T-cell (primary cell): ENCODE measurements at regions not wholly inside any gene's neighbourhood (a gene's known extent, or its start where the extent isn't known, plus 50 kb on each side); places are given as distances from the start of the nearest gene placed in this dataset.

ENCODE experiments used
- ATAC-seq, 4 experiments: fragments of 200-7000 bp in 3 of 4; fragments of 150-1000 bp in 1 of 4; cut with Tn5 transposase; replicated peaks in 1 of 4; 1 replicate in 3 of 4; 2 replicates in 1 of 4; pipeline ENCODE4 v1.10.0; 2021; ENCODE audit warnings: moderate library complexity in 3 of 4, mild to moderate bottlenecking in 2 of 4, moderate number of reproducible peaks in 1 of 4
- CTCF ChIA-PET, 2 donors: fragments of 300-600 bp; sonication (Branson Sonifier 250); formaldehyde crosslinking; loops; one replicate each; lab custom pipeline; 2022; ENCODE audit warnings: antibody characterized with exemption in 2 of 2; lab: Charles Lee
- POLR2A ChIA-PET, 2 donors: fragments of 300-600 bp; sonication (Branson Sonifier 250); formaldehyde crosslinking; loops; one replicate each; lab custom pipeline; 2022; ENCODE audit warnings: antibody characterized with exemption in 2 of 2; lab: Charles Lee
- DNase-seq, 35 experiments: peaks; one replicate each; pipeline versions ENCODE4 v3.0.0 to v3.0.0-alpha.2; 2013 to 2023
- H3K27ac ChIP-seq: one replicate; pipeline ENCODE4 v1.5.1; 2013; ENCODE audit warnings: low read length
- H3K27me3 ChIP-seq, 2 experiments: replicated peaks in 1 of 2; 1 replicate in 1 of 2; 2 replicates in 1 of 2; pipeline versions ENCODE4 v1.6.1 to v1.7.0; 2013; ENCODE audit warnings: low read length in 1 of 2, mixed read lengths in 1 of 2; ENCODE audit not compliant: control insufficient read depth in 2 of 2, insufficient read depth in 2 of 2; ENCODE audit errors: extremely low read depth in 1 of 2
- H3K36me3 ChIP-seq, 2 donors: 1 replicate in 1 of 2; 2 replicates in 1 of 2; pipeline versions ENCODE4 v1.6.1 to v1.7.0; 2013; ENCODE audit warnings: low read length in 1 of 2; ENCODE audit not compliant: control insufficient read depth in 2 of 2, insufficient read depth in 1 of 2; ENCODE audit errors: extremely low read depth in 1 of 2
- H3K4me1 ChIP-seq, 2 experiments: 1 replicate in 1 of 2; 2 replicates in 1 of 2; pipeline versions ENCODE4 v1.6.1 to v1.7.0; 2013; ENCODE audit warnings: low read length in 2 of 2, mixed read lengths in 1 of 2; ENCODE audit not compliant: insufficient read depth in 2 of 2, control insufficient read depth in 1 of 2; ENCODE audit errors: extremely low read depth in 1 of 2
- H3K4me3 ChIP-seq, 2 donors: 1 replicate in 1 of 2; 2 replicates in 1 of 2; pipeline versions ENCODE4 v1.5.1 to v1.7.0; 2013; ENCODE audit warnings: mild to moderate bottlenecking in 2 of 2, low read length in 1 of 2, moderate library complexity in 1 of 2; ENCODE audit not compliant: control insufficient read depth in 1 of 2; ENCODE audit errors: extremely low read depth in 1 of 2
- H3K9me3 ChIP-seq: 2 replicates; pipeline ENCODE4 v1.7.0; 2013
- H3K27ac Mint-ChIP-seq, 2 donors: one replicate each; pipeline ENCODE4 v1.8.0; 2020 to 2021; ENCODE audit warnings: mild to moderate bottlenecking in 2 of 2, mixed read lengths in 2 of 2
- H3K27me3 Mint-ChIP-seq, 2 donors: one replicate each; pipeline ENCODE4 v1.8.0; 2021 to 2022; ENCODE audit warnings: mixed read lengths in 2 of 2
- H3K36me3 Mint-ChIP-seq: one replicate; pipeline ENCODE4 v1.8.0; 2021; ENCODE audit warnings: mixed read lengths
- H3K4me1 Mint-ChIP-seq, 3 donors: one replicate each; pipeline ENCODE4 v1.8.0; 2020 to 2022; ENCODE audit warnings: mixed read lengths in 3 of 3, mild to moderate bottlenecking in 1 of 3
- H3K4me3 Mint-ChIP-seq, 3 donors: one replicate each; pipeline ENCODE4 v1.8.0; 2020 to 2022; ENCODE audit warnings: mild to moderate bottlenecking in 3 of 3, mixed read lengths in 3 of 3, moderate library complexity in 3 of 3
- H3K9me3 Mint-ChIP-seq, 3 donors: one replicate each; pipeline ENCODE4 v1.8.0; 2020 to 2022; ENCODE audit warnings: mixed read lengths in 3 of 3
- WGBS: methylation state at CpG from one replicate; pipeline ENCODE4 v1.1.5; 2013; ENCODE audit warnings: missing lambda C conversion rate; ENCODE audit not compliant: insufficient coverage; 5-methylcytosine and 5-hydroxymethylcytosine counted together

DNA sequence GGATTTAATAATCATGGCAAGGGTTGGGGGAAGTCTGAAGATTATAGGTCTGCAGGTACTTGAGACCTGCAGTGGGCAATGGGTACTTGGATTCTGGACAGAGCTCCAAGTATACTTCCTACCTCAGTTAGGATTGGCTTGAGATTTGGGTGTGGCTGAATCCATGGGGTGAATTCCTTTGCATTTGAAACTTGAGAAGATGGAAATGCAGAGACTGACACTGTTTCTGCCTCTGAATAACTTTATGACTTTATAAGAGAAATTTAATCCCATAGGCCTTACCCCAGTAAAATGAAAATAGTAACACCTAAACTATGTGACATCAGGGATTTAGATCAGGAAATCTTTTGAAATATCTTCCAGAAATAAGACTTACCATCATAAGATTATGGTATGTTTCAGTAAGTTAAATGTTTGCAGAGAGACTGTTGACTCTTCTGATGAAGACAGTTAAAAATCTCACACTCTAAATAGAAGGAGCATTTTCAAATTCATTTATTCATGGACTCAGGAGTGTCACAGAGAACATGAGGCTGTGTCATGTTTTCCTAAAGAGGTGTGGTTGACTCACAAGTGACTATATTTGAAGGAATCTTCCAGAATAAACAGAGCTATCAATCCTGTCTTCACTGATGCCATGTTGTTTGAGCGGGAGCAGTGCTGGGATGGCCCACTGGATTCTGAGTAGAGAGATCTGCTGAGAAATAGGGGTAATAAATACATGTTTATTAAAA, 513.5 kb upstream of the NR3C2 start:
- no peaks in the 10 kb centered on the region for H3K4me1 Mint-ChIP-seq
- POLR2A ChIA-PET, result interaction anchor here in 1 of 2 donors (0.6 kb wide), 1 partner anchor 65 kb away, joined by 3 read pairs; no protein-coding TSS in a partner anchor
- no peak overlapping the region for H3K27ac Mint-ChIP-seq
- H3K27me3 Mint-ChIP-seq, result no peaks in the 10 kb centered on the region
- no CpG with 5 or more reads among the region's 1 CpG for WGBS
- H3K36me3 Mint-ChIP-seq, result no peaks in the 10 kb centered on the region
- no peaks in the 10 kb centered on the region for H3K9me3 ChIP-seq
- ATAC-seq (no peak), DNase-seq (no peak)
- no peaks in the 10 kb centered on the region for H3K9me3 Mint-ChIP-seq
- H3K36me3 ChIP-seq, result no peaks in the 10 kb centered on the region
- H3K4me3 Mint-ChIP-seq, result no peak overlapping the region
- H3K4me1 ChIP-seq, result no peaks in the 10 kb centered on the region
- H3K4me3 ChIP-seq, result no peak overlapping the region
- CTCF ChIA-PET, result no interaction called here
- no peaks in the 10 kb centered on the region for H3K27me3 ChIP-seq
- H3K27ac ChIP-seq, result no peak overlapping the region

DNA sequence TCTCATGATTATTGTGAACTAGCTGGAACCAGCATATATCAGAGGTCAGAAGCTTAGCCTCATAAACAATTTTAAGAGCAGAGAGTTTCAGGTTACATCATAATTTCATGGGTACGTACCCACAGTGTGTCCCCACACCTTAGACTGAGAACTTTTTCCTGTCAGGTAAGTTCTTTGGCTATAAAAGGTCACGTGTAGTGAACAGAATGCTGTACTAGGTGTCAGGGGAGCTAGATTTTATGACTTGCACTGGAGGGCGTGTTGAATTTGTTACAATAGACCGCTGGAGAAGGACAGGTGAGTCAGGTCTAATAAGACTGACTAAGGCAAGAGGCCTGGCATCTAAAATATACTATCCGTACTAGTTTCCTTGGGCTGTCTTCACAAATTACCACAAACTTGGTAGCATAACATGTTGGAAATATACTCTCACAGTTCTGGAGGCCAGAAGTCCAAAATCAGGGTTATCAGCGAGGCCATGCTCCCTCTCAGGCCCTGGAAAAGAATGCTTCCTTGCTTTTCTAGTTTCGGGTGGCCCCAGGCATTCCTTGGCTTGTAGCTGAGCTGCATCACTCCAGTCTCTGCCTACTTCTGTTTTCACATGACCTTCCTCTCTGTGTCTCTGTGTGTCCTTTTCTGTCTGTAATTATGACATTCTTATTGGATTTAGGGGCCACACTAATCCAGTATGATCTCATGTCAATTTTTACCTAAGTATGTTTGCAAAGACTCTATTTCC, 512.0 kb upstream of the NR3C2 start:
- ChIA-PET CTCF (no interaction called here), POLR2A (interaction anchor here in 1 of 2 donors (0.6 kb wide), 1 partner anchor 836 kb away, joined by 5 read pairs; no protein-coding TSS in a partner anchor)
- ATAC-seq, result no peak
- Mint-ChIP-seq H3K27me3 (no peaks in the 10 kb centered on the region), H3K9me3 (no peaks in the 10 kb centered on the region), H3K36me3 (no peaks in the 10 kb centered on the region), H3K4me3 (no peak overlapping the region), H3K27ac (no peak overlapping the region), H3K4me1 (no peaks in the 10 kb centered on the region)
- Histone ChIP-seq H3K9me3 (no peaks in the 10 kb centered on the region), H3K4me3 (no peak overlapping the region), H3K27ac (no peak overlapping the region), H3K36me3 (no peaks in the 10 kb centered on the region), H3K27me3 (no peaks in the 10 kb centered on the region), H3K4me1 (no peaks in the 10 kb centered on the region)
- WGBS, result 53% methylated on average over 3 of the region's 7 CpGs
- DNase-seq, result no peak

DNA sequence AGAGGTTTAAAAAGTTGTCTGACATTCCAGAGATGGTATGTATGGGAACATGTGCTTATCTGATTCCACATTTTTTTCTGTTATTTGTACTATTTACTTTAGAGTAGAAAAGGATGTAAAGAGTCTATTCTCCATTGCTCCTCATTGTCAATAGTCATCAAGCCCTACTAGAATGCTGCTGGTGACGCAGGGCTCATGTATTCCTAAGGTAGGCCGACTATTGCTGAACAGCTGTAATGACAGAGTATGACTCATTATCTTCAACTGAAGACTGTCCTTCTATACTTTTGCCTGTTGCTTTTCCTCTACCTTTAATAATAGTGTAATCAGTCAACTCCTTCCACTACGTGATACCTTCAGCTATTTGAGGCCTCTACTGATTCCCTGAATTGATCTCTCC, 509.1 kb upstream of the NR3C2 start:
- ChIA-PET POLR2A (no interaction called here), CTCF (no interaction called here)
- WGBS, result 92% methylated on average over 2 of the region's 3 CpGs

DNA sequence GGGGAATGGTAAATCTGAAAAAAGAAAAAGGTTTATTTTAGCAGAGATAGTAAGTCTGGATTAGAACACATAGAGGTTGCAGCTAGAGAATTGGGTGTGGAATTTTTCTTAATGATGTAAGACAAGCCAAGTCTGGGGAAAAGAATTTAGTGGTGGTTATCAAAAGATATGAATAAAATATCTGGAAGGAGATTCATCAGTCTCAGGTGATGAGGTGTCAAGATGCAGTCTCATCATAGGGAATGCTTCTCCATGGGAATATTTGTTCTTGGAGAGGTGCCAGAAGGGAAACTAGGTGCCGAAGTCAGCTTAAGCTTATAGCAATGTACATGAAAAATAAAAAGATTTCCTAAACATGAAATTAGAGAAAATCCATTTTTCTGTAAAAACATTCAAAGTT, 504.1 kb upstream of the NR3C2 start:
- no peaks in the 10 kb centered on the region for H3K4me1 ChIP-seq
- no peak overlapping the region for H3K4me3 ChIP-seq
- no peaks in the 10 kb centered on the region for H3K4me1 Mint-ChIP-seq
- no peak for DNase-seq
- H3K27ac Mint-ChIP-seq, result no peak overlapping the region
- ChIA-PET POLR2A (no interaction called here), CTCF (no interaction called here)
- no peak for ATAC-seq
- no peak overlapping the region for H3K4me3 Mint-ChIP-seq
- WGBS, result no CpG with 5 or more reads among the region's 1 CpG
- no peak overlapping the region for H3K27ac ChIP-seq
- H3K9me3 Mint-ChIP-seq, result peaks cover 0 to 5% (median 0%) of the 10 kb centered on the region in 3 donors
- no peaks in the 10 kb centered on the region for H3K27me3 ChIP-seq
- no peaks in the 10 kb centered on the region for H3K36me3 ChIP-seq
- no peaks in the 10 kb centered on the region for H3K36me3 Mint-ChIP-seq
- peaks cover 0 to 4% of the 10 kb centered on the region in 2 donors for H3K27me3 Mint-ChIP-seq
- H3K9me3 ChIP-seq, result no peaks in the 10 kb centered on the region

More for the DNA sequence above, 509.1 kb upstream of the NR3C2 start:
- Histone ChIP-seq H3K36me3 (no peaks in the 10 kb centered on the region), H3K27ac (no peak overlapping the region), H3K9me3 (no peaks in the 10 kb centered on the region), H3K4me3 (no peak overlapping the region), H3K4me1 (no peaks in the 10 kb centered on the region), H3K27me3 (no peaks in the 10 kb centered on the region)
- Mint-ChIP-seq H3K9me3 (peaks cover 0 to 5% (median 0%) of the 10 kb centered on the region in 3 donors), H3K27ac (no peak overlapping the region), H3K4me3 (no peak overlapping the region), H3K36me3 (no peaks in the 10 kb centered on the region), H3K27me3 (no peaks in the 10 kb centered on the region), H3K4me1 (no peaks in the 10 kb centered on the region)
- ATAC-seq (no peak), DNase-seq (no peak)

DNA sequence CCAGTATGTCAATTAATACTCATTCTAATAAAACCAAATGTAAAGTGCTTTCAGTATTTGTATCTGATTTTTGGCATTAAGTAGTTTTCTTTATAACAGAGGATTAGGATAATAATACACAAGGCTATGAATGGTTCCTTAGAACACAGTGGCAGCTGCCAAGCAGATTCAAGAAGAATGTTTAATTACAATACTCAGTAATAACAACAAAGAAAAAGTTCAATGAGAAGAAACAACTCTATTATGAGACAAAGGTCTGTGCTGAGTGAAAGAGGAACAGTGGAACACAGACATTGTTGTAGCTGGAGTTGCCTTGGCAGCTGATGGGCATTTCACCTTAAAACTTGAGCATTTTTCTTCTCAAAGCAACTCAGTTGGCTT, 502.6 kb upstream of the NR3C2 start:
- no peak for ATAC-seq
- no peak overlapping the region for H3K4me3 ChIP-seq

DNA sequence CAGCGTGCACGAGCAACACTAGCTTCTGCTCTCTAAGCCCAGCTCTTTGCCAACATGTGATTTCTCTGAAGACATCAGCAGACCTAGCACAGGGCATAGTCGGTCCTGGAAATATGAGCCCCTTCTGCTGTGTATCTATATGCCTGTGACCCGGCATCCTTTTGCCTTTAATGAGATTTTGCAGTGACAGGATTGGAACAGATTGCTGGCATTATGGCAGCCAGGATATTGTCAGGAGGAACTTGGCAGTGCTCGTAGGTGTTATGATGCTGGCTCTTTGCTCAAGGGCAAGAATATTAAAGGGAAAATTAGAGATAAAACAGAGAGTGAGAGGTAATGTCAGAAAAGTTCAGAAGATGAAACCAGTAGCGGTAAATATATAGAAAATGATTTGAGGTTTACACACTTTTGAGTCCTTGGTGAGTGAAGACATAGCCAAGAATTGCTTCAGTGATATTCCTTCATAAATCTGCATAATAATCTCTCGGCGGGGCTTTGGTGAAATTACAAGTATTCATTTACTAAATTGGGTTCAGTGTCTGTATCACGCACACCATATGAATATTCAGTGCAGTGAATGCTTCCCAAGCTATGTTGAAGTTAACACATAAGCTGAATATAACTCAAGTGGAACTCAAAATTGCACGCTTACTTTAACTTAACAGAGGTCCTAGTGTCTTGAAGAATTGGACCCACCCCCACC, 502.1 kb upstream of the NR3C2 start:
- no peak overlapping the region for H3K4me3 Mint-ChIP-seq
- no peaks in the 10 kb centered on the region for H3K4me1 Mint-ChIP-seq
- DNase-seq (no peak), ATAC-seq (no peak)
- 88% methylated on average over 6 of the region's 10 CpGs for WGBS
- H3K36me3 Mint-ChIP-seq, result no peaks in the 10 kb centered on the region
- Histone ChIP-seq H3K27ac (no peak overlapping the region), H3K4me3 (no peak overlapping the region), H3K27me3 (no peaks in the 10 kb centered on the region), H3K9me3 (no peaks in the 10 kb centered on the region), H3K36me3 (no peaks in the 10 kb centered on the region), H3K4me1 (no peaks in the 10 kb centered on the region)
- peaks cover 0 to 5% (median 0%) of the 10 kb centered on the region in 3 donors for H3K9me3 Mint-ChIP-seq
- ChIA-PET CTCF (no interaction called here), POLR2A (no interaction called here)
- H3K27ac Mint-ChIP-seq, result no peak overlapping the region
- H3K27me3 Mint-ChIP-seq, result peaks cover 0 to 4% of the 10 kb centered on the region in 2 donors

More for the DNA sequence above, 502.6 kb upstream of the NR3C2 start:
- Mint-ChIP-seq H3K9me3 (peaks cover 0 to 5% (median 0%) of the 10 kb centered on the region in 3 donors), H3K4me1 (no peaks in the 10 kb centered on the region), H3K27me3 (peaks cover 0 to 4% of the 10 kb centered on the region in 2 donors), H3K36me3 (no peaks in the 10 kb centered on the region), H3K4me3 (no peak overlapping the region), H3K27ac (no peak overlapping the region)
- Histone ChIP-seq H3K9me3 (no peaks in the 10 kb centered on the region), H3K27ac (no peak overlapping the region), H3K27me3 (no peaks in the 10 kb centered on the region), H3K4me1 (no peaks in the 10 kb centered on the region), H3K36me3 (no peaks in the 10 kb centered on the region)
- ChIA-PET POLR2A (no interaction called here), CTCF (no interaction called here)
- no peak for DNase-seq
